ENCODE measurements at regions not wholly inside any gene's neighbourhood (a gene's known extent, or its start where the extent isn't known, plus 50 kb on each side); places are given as distances from the start of the nearest gene placed in this dataset.

DNA sequence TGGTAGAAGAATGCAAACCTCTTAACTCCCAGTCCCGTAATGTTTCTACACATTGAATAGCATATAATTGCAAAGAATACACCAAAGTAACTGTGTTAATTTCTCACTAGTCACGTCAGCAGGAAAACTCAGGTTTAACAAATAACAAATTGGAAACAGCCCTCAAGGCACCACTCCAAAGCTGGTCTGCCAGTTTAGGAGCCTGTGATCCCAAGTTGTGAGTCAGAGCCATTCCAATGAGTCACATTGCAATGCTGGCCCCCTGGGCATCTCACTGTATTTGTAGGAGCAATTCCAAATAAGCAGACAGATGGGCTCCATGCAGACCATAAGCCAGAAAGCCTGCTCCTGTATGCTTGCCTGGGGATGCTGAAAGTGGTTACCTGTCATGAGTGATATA lies 143.2 kb upstream of the SETBP1 start:
- Histone ChIP-seq H3K9me3 (ENCODE audit: control insufficient read depth in 2 of 2, insufficient read depth in 1 of 2, low read depth in 1 of 2, low read length in 1 of 2) (no peaks in the 10 kb centered on the region), H3K27ac (ENCODE audit: low read depth in 2 of 2, low read length in 1 of 2) (no peak overlapping the region), H3K4me3 (ENCODE audit: low read depth in 1 of 2, low read length in 2 of 2) (no peak overlapping the region), H3K4me1 (ENCODE audit: control insufficient read depth in 2 of 2, insufficient read depth in 2 of 2, low read length in 1 of 2) (peaks cover 2 to 3% of the 10 kb centered on the region in 2 donors), H3K36me3 (ENCODE audit: control insufficient read depth in 2 of 2, insufficient read depth in 2 of 2, low read length in 1 of 2) (no peaks in the 10 kb centered on the region), H3K27me3 (ENCODE audit: control insufficient read depth in 1 of 2, insufficient read depth in 2 of 2, low read length in 2 of 2) (no peaks in the 10 kb centered on the region)
- 44 to 65% methylated on average over 2 of the region's 2 CpGs for WGBS, 2 donors

DNA sequence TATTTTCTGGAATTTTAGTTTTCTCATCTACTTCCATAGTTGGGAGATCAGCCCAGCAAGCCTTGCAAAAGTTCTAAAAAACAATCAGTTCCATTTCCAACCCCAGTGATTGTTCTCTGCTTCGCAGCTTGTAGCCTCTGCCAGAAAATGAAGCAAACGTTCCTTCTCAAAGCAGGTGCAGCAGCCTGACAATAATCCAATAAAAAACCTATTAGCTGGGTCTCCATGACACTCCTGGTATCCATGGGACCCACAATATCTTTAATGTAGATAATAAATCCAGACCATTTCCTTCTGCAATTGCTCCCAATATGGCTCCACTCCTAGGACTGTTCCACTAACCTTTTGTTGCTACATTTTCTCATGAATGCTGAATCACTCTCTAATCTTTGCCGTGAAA lies 140.8 kb upstream of the SETBP1 start:
- H3K27me3 ChIP-seq (ENCODE audit: control insufficient read depth in 1 of 2, insufficient read depth in 2 of 2, low read length in 2 of 2), result no peaks in the 10 kb centered on the region
- 66 to 71% methylated on average over 3 of the region's 3 CpGs for WGBS, 2 donors
- H3K9me3 ChIP-seq (ENCODE audit: control insufficient read depth in 2 of 2, insufficient read depth in 1 of 2, low read depth in 1 of 2, low read length in 1 of 2), result no peaks in the 10 kb centered on the region
- H3K36me3 ChIP-seq (ENCODE audit: control insufficient read depth in 2 of 2, insufficient read depth in 2 of 2, low read length in 1 of 2), result no peaks in the 10 kb centered on the region
- no peak overlapping the region for H3K4me3 ChIP-seq (ENCODE audit: low read depth in 1 of 2, low read length in 2 of 2)
- H3K4me1 ChIP-seq (ENCODE audit: control insufficient read depth in 2 of 2, insufficient read depth in 2 of 2, low read length in 1 of 2), result peaks cover 2 to 3% of the 10 kb centered on the region in 2 donors
- H3K27ac ChIP-seq (ENCODE audit: low read depth in 2 of 2, low read length in 1 of 2), result no peak overlapping the region

DNA sequence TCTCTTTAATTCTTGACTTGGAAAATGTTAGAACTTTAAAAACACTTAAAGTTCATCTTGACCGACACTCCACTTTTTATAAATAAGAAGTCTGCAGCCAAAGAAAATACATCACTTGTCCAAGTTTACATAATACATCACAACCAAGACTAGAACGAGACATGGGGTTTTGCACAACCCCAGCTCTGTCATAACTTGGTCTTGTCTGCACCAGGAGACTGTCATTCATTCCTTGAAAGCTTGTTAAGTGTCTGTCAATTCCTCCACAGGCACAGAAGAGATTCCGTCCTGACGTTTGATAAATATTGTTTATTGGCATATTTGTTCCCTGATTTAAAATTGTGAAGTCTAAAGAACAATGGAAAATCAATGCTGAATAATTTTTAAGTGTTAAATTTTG lies 139.5 kb upstream of the SETBP1 start:
- H3K36me3 ChIP-seq (ENCODE audit: control insufficient read depth in 2 of 2, insufficient read depth in 2 of 2, low read length in 1 of 2), result no peaks in the 10 kb centered on the region
- no peaks in the 10 kb centered on the region for H3K27me3 ChIP-seq (ENCODE audit: control insufficient read depth in 1 of 2, insufficient read depth in 2 of 2, low read length in 2 of 2)
- 41 to 56% methylated on average over 4 of the region's 4 CpGs for WGBS, 2 donors
- peaks cover 2 to 3% of the 10 kb centered on the region in 2 donors for H3K4me1 ChIP-seq (ENCODE audit: control insufficient read depth in 2 of 2, insufficient read depth in 2 of 2, low read length in 1 of 2)
- H3K9me3 ChIP-seq (ENCODE audit: control insufficient read depth in 2 of 2, insufficient read depth in 1 of 2, low read depth in 1 of 2, low read length in 1 of 2), result no peaks in the 10 kb centered on the region
- H3K27ac ChIP-seq (ENCODE audit: low read depth in 2 of 2, low read length in 1 of 2), result no peak overlapping the region
- no peak overlapping the region for H3K4me3 ChIP-seq (ENCODE audit: low read depth in 1 of 2, low read length in 2 of 2)

DNA sequence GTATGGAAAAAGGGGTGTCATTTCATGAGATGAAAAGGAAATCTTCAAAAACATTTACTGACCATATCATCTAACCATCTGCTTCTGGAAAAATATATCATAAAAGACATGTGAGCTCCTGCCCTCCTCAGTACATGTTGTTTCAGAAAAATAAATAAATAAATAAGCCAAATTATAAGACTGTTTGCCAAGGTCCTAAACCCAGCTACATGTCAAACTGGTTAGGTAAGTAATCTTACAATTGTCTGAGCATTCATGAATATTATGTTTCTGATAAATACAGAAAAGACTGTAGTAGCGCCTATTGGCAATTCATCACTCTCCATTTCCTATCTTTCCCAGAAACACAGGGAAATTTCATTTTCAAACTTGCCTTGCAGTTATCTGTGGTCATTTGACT lies 138.9 kb upstream of the SETBP1 start:
- H3K27ac ChIP-seq (ENCODE audit: low read depth in 2 of 2, low read length in 1 of 2), result no peak overlapping the region
- WGBS, 2 donors, result 0% methylated on average over 1 of the region's 1 CpG
- no peaks in the 10 kb centered on the region for H3K36me3 ChIP-seq (ENCODE audit: control insufficient read depth in 2 of 2, insufficient read depth in 2 of 2, low read length in 1 of 2)
- no peaks in the 10 kb centered on the region for H3K27me3 ChIP-seq (ENCODE audit: control insufficient read depth in 1 of 2, insufficient read depth in 2 of 2, low read length in 2 of 2)
- H3K9me3 ChIP-seq (ENCODE audit: control insufficient read depth in 2 of 2, insufficient read depth in 1 of 2, low read depth in 1 of 2, low read length in 1 of 2), result no peaks in the 10 kb centered on the region
- no peak overlapping the region for H3K4me3 ChIP-seq (ENCODE audit: low read depth in 1 of 2, low read length in 2 of 2)
- no peaks in the 10 kb centered on the region for H3K4me1 ChIP-seq (ENCODE audit: control insufficient read depth in 2 of 2, insufficient read depth in 2 of 2, low read length in 1 of 2)

DNA sequence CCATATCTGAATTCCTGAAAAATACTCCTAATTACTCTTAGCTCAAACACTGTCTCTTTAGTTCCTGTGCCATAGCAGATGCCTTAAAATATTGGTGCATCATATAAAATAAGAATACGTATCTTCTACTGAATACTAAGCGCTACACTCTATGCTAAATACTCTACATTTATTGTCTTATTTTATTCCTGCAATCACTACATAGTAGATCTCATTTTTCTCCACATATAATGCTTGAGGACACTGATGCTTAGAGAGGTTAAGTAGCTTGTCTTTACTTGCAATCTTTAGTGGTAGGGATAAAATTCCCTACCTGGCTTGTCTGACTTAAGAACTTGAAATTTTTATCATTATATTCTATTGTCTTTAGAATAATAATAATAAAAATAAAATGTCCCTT lies 137.3 kb upstream of the SETBP1 start:
- Histone ChIP-seq H3K9me3 (ENCODE audit: control insufficient read depth in 2 of 2, insufficient read depth in 1 of 2, low read depth in 1 of 2, low read length in 1 of 2) (no peaks in the 10 kb centered on the region), H3K27me3 (ENCODE audit: control insufficient read depth in 1 of 2, insufficient read depth in 2 of 2, low read length in 2 of 2) (no peaks in the 10 kb centered on the region), H3K36me3 (ENCODE audit: control insufficient read depth in 2 of 2, insufficient read depth in 2 of 2, low read length in 1 of 2) (no peaks in the 10 kb centered on the region), H3K4me1 (ENCODE audit: control insufficient read depth in 2 of 2, insufficient read depth in 2 of 2, low read length in 1 of 2) (no peaks in the 10 kb centered on the region), H3K27ac (ENCODE audit: low read depth in 2 of 2, low read length in 1 of 2) (no peak overlapping the region), H3K4me3 (ENCODE audit: low read depth in 1 of 2, low read length in 2 of 2) (no peak overlapping the region)
- 94 to 96% methylated on average over 2 of the region's 2 CpGs for WGBS, 2 donors

DNA sequence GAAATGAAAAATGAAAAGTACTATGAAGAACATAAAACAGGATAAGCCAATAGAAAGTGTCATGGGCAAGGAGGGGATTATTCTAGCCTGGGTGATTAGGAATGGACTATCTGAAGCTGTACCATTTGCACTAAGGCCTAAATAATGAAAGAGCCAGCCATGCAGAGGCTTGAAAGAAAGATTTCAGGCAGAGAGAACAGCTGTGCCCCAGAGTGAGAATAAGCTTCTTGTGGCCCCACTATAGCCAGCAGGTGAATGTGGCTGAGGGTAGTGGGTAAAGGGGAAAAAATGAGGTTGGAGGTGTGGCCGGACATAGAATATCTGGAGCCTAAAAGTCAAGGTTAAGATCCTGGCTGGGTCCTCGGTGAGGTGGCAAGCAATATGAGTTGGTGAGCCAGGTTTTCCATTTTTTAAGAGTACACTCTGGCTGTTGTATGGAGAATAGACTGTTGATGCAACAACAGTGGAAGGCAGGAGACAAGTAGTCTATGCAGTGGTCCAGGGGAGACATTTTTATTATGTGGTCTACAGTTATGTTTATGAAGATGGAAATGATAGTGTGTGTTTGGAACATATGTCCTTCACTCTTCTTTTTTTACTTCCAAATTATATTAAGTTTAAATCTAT lies 135.2 kb upstream of the SETBP1 start:
- 93 to 98% methylated on average over 2 of the region's 2 CpGs for WGBS, 2 donors
- H3K9me3 ChIP-seq (ENCODE audit: control insufficient read depth in 2 of 2, insufficient read depth in 1 of 2, low read depth in 1 of 2, low read length in 1 of 2), result no peaks in the 10 kb centered on the region
- H3K4me1 ChIP-seq (ENCODE audit: control insufficient read depth in 2 of 2, insufficient read depth in 2 of 2, low read length in 1 of 2), result no peaks in the 10 kb centered on the region
- no peaks in the 10 kb centered on the region for H3K27me3 ChIP-seq (ENCODE audit: control insufficient read depth in 1 of 2, insufficient read depth in 2 of 2, low read length in 2 of 2)
- no peak overlapping the region for H3K27ac ChIP-seq (ENCODE audit: low read depth in 2 of 2, low read length in 1 of 2)
- no peaks in the 10 kb centered on the region for H3K36me3 ChIP-seq (ENCODE audit: control insufficient read depth in 2 of 2, insufficient read depth in 2 of 2, low read length in 1 of 2)
- no peak overlapping the region for H3K4me3 ChIP-seq (ENCODE audit: low read depth in 1 of 2, low read length in 2 of 2)

DNA sequence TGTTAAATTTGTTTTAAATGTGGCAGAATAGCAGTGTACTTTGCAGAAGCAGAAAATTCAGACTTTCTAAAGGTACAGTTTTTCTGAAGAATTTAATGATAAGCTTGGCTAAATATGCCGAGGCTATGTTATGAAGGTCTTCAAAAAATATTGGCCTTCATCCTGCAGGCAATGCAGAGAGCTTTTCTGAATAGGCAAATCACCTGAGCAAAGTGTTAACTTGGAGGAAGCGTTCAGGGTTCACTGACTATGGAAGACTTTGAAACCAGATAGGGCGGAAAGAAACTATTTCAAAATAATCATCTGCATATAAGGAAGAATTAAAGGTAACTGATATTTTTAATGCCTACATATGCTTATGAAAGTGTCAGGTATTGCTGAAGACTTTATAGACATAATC lies 133.7 kb upstream of the SETBP1 start:
- no peaks in the 10 kb centered on the region for H3K4me1 ChIP-seq (ENCODE audit: control insufficient read depth in 2 of 2, insufficient read depth in 2 of 2, low read length in 1 of 2)
- no peaks in the 10 kb centered on the region for H3K9me3 ChIP-seq (ENCODE audit: control insufficient read depth in 2 of 2, insufficient read depth in 1 of 2, low read depth in 1 of 2, low read length in 1 of 2)
- WGBS, 2 donors, result 68 to 87% methylated on average over 3 of the region's 3 CpGs
- no peak overlapping the region for H3K4me3 ChIP-seq (ENCODE audit: low read depth in 1 of 2, low read length in 2 of 2)
- H3K27me3 ChIP-seq (ENCODE audit: control insufficient read depth in 1 of 2, insufficient read depth in 2 of 2, low read length in 2 of 2), result no peaks in the 10 kb centered on the region
- H3K36me3 ChIP-seq (ENCODE audit: control insufficient read depth in 2 of 2, insufficient read depth in 2 of 2, low read length in 1 of 2), result no peaks in the 10 kb centered on the region
- H3K27ac ChIP-seq (ENCODE audit: low read depth in 2 of 2, low read length in 1 of 2), result no peak overlapping the region

DNA sequence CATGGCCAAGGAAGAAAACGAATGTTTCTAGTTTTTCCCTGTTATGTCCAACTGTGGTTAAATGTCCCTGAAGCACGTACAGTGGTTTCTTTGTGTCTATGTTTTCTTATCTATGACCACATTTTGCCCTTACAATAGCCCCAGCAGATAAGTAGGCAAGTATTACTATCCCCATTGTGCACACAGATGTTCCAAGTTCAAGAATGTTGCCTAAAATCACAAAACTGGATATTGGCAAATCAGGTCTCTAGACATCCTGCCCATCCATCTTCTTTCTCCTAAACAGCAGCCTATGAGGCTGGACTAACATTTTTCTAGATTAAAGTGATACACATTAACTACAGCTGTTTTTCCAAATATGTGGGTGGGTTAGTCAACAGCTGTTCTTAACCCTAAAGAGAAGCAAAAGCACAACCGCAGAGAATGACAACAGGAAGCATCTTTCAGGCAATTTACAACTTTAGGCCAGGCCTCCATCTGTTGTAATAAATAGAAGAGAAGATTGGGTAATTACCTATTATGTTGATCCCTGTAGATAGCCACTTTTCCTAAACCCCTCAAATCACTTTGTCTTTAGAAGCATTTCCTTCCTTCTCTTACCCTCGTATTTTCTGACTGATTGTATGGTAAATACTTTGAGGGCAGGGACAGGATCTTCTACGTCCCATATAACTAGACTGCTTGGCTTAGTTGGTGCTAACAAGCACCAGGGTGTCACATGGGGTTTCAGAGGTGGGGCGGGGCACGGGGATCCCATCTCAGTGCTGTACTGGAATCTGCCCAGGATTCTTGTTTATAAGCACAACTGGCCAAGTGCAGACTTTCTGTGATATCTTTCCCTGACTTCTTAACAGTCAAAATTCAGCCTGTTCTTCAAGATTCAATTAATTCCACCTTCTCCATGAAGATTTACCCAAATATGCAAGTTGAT lies 132.1 kb upstream of the SETBP1 start:
- Histone ChIP-seq H3K4me3 (ENCODE audit: low read depth in 1 of 2, low read length in 2 of 2) (no peak overlapping the region), H3K27ac (ENCODE audit: low read depth in 2 of 2, low read length in 1 of 2) (no peak overlapping the region), H3K27me3 (ENCODE audit: control insufficient read depth in 1 of 2, insufficient read depth in 2 of 2, low read length in 2 of 2) (no peaks in the 10 kb centered on the region), H3K36me3 (ENCODE audit: control insufficient read depth in 2 of 2, insufficient read depth in 2 of 2, low read length in 1 of 2) (no peaks in the 10 kb centered on the region), H3K4me1 (ENCODE audit: control insufficient read depth in 2 of 2, insufficient read depth in 2 of 2, low read length in 1 of 2) (no peaks in the 10 kb centered on the region), H3K9me3 (ENCODE audit: control insufficient read depth in 2 of 2, insufficient read depth in 1 of 2, low read depth in 1 of 2, low read length in 1 of 2) (no peaks in the 10 kb centered on the region)
- WGBS, 2 donors, result 64 to 69% methylated on average over 7 of the region's 7 CpGs

DNA sequence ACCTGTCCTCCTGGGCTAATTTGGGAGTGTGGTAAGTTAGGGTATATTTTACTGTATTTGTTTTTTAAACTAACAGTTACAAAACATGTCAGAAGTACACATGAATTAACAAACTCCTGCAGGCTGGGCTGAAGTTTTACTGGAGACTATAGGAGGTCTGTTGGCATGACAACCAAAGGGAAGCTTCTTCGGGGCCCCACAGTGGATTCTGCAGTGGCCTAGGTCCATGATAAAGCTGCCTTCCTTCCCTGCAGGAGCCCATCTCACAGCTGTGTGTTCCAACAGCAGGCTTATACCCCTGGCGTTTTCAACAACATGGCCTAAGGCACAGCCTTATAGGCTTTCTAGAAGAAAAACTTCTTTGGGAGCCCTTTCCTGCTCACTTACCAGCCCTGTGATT lies 128.0 kb upstream of the SETBP1 start:
- H3K4me3 ChIP-seq (ENCODE audit: low read depth in 1 of 2, low read length in 2 of 2), result no peak overlapping the region
- H3K27me3 ChIP-seq (ENCODE audit: control insufficient read depth in 1 of 2, insufficient read depth in 2 of 2, low read length in 2 of 2), result no peaks in the 10 kb centered on the region
- WGBS, 2 donors, result 73 to 78% methylated on average over 2 of the region's 2 CpGs
- no peaks in the 10 kb centered on the region for H3K36me3 ChIP-seq (ENCODE audit: control insufficient read depth in 2 of 2, insufficient read depth in 2 of 2, low read length in 1 of 2)
- H3K27ac ChIP-seq (ENCODE audit: low read depth in 2 of 2, low read length in 1 of 2), result no peak overlapping the region
- no peaks in the 10 kb centered on the region for H3K4me1 ChIP-seq (ENCODE audit: control insufficient read depth in 2 of 2, insufficient read depth in 2 of 2, low read length in 1 of 2)
- H3K9me3 ChIP-seq (ENCODE audit: control insufficient read depth in 2 of 2, insufficient read depth in 1 of 2, low read depth in 1 of 2, low read length in 1 of 2), result no peaks in the 10 kb centered on the region

DNA sequence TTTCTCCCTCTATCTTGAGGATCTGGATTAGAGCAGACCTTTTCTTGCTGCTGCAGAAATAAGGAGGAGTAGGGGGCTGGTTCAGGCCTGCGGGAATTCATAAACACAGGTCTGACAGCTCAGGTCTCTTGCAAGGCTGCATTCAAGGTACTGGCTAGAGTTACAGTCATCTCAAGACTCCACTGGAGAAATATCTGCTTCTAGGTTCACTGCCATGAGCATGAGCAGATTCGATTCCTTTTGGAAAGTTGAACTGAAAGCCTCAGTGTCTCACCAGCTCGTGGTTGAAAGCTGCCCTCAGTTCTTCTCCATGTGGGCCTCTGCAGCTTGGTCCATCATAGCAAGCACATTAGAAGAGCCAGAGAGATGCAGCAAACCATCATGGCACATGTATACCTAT lies 124.4 kb upstream of the SETBP1 start:
- WGBS, 2 donors, result 44 to 56% methylated on average over 3 of the region's 3 CpGs

More for the DNA sequence above, 124.4 kb upstream of the SETBP1 start:
- H3K9me3 ChIP-seq (ENCODE audit: control insufficient read depth in 2 of 2, insufficient read depth in 1 of 2, low read depth in 1 of 2, low read length in 1 of 2), result no peaks in the 10 kb centered on the region
- no peaks in the 10 kb centered on the region for H3K36me3 ChIP-seq (ENCODE audit: control insufficient read depth in 2 of 2, insufficient read depth in 2 of 2, low read length in 1 of 2)
- H3K4me1 ChIP-seq (ENCODE audit: control insufficient read depth in 2 of 2, insufficient read depth in 2 of 2, low read length in 1 of 2), result no peaks in the 10 kb centered on the region
- no peak overlapping the region for H3K4me3 ChIP-seq (ENCODE audit: low read depth in 1 of 2, low read length in 2 of 2)
- H3K27me3 ChIP-seq (ENCODE audit: control insufficient read depth in 1 of 2, insufficient read depth in 2 of 2, low read length in 2 of 2), result no peaks in the 10 kb centered on the region
- no peak overlapping the region for H3K27ac ChIP-seq (ENCODE audit: low read depth in 2 of 2, low read length in 1 of 2)
